ENCODE measurements at regions not wholly inside any gene's neighbourhood (a gene's known extent, or its start where the extent isn't known, plus 50 kb on each side); places are given as distances from the start of the nearest gene placed in this dataset.

- Mint-ChIP-seq H3K27ac (no peak overlapping the region), H3K36me3 (ENCODE audit: low read depth) (no peaks in the 10 kb centered on the region), H3K4me1 (no peaks in the 10 kb centered on the region), H3K27me3 (ENCODE audit: low read depth, poor library complexity) (no peaks in the 10 kb centered on the region), H3K9me3 (peaks cover 5% of the 10 kb centered on the region), H3K4me3 (no peak overlapping the region)
- no peak for TF ChIP-seq CTCF (IDR thresholded peaks at IDR 0.05)
- no peak for DNase-seq
These were observed 333.3 kb upstream of the SYNCRIP start for GRCh38 chr6:85975957-85976356.

DNA sequence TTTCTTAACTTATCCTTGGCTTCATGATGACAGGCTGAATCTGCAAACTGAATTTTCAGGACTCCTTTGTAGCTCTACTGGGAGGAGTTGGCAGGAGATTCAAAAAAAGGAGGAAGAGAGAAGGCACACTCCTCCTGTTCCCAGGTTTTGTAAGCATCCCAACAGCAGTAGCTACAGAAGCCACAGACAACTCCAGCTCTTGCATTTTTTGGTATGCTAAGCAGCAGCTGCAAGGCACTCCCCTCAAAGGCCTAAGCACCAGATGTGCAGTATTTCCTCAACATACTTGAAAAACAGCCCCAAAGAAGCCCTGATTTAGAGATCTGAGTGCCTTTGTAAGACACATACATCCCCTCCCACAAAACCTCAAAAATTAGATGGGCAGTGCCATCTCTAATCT is 328.6 kb upstream of the SYNCRIP start:
- H3K36me3 Mint-ChIP-seq (ENCODE audit: low read depth) = no peaks in the 10 kb centered on the region

DNA sequence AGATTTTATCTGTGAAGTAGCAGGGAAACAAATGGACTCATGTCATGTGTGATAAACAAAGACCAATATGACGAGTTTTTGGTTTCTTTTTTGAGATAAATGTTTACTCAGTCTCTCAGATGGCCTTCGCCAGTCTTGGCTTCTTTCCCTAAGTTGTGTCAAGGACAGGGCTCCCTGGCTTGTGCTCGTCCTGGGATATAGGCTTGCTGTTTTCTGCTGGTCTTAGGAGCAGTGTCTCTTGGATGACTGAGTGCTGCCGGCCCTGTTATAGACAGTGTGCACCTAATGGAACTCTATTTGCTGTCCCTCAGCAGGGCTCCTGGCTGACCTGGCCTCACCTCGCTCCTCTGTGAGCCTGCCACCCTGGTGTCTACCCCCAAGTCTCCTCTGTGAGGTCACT is 324.1 kb upstream of the SYNCRIP start:
- Mint-ChIP-seq H3K27ac (no peak overlapping the region), H3K9me3 (no peaks in the 10 kb centered on the region), H3K27me3 (ENCODE audit: low read depth, poor library complexity) (peaks cover 4% of the 10 kb centered on the region), H3K4me3 (no peak overlapping the region), H3K4me1 (no peaks in the 10 kb centered on the region), H3K36me3 (ENCODE audit: low read depth) (no peaks in the 10 kb centered on the region)
- DNase-seq = no peak
- no peak for TF ChIP-seq CTCF (IDR thresholded peaks at IDR 0.05)

More for the DNA sequence above, 328.6 kb upstream of the SYNCRIP start:
- DNase-seq = no peak
- Mint-ChIP-seq H3K27me3 (ENCODE audit: low read depth, poor library complexity) (no peaks in the 10 kb centered on the region), H3K4me1 (no peaks in the 10 kb centered on the region), H3K27ac (no peak overlapping the region), H3K9me3 (no peaks in the 10 kb centered on the region), H3K4me3 (no peak overlapping the region)
- no peak for TF ChIP-seq CTCF (IDR thresholded peaks at IDR 0.05)

GRCh38 chr6:85961746-85962145 is 319.1 kb upstream of the SYNCRIP start:
- no peaks in the 10 kb centered on the region for H3K4me1 Mint-ChIP-seq

GRCh38 chr6:85961125-85961524 is 318.4 kb upstream of the SYNCRIP start:
- H3K27me3 Mint-ChIP-seq (ENCODE audit: low read depth, poor library complexity) = peaks cover 4% of the 10 kb centered on the region
- H3K9me3 Mint-ChIP-seq = peaks cover 26% of the 10 kb centered on the region
- H3K36me3 Mint-ChIP-seq (ENCODE audit: low read depth) = peaks cover 4% of the 10 kb centered on the region
- no peak for DNase-seq
- no peaks in the 10 kb centered on the region for H3K4me1 Mint-ChIP-seq
- no peak overlapping the region for H3K27ac Mint-ChIP-seq
- H3K4me3 Mint-ChIP-seq = no peak overlapping the region
- no peak for TF ChIP-seq CTCF (IDR thresholded peaks at IDR 0.05)

More at GRCh38 chr6:85961746-85962145, 319.1 kb upstream of the SYNCRIP start:
- TF ChIP-seq CTCF (IDR thresholded peaks at IDR 0.05) = no peak
- peaks cover 4% of the 10 kb centered on the region for H3K27me3 Mint-ChIP-seq (ENCODE audit: low read depth, poor library complexity)
- DNase-seq = no peak
- H3K9me3 Mint-ChIP-seq = peaks cover 22% of the 10 kb centered on the region
- H3K4me3 Mint-ChIP-seq = no peak overlapping the region
- H3K27ac Mint-ChIP-seq = no peak overlapping the region
- peaks cover 4% of the 10 kb centered on the region for H3K36me3 Mint-ChIP-seq (ENCODE audit: low read depth)

GRCh38 chr6:85948481-85948880 is 305.8 kb upstream of the SYNCRIP start:
- TF ChIP-seq CTCF (IDR thresholded peaks at IDR 0.05) = no peak
- no peaks in the 10 kb centered on the region for H3K27me3 Mint-ChIP-seq (ENCODE audit: low read depth, poor library complexity)
- H3K27ac Mint-ChIP-seq = no peak overlapping the region
- DNase-seq = no peak
- no peak overlapping the region for H3K4me3 Mint-ChIP-seq
- no peaks in the 10 kb centered on the region for H3K36me3 Mint-ChIP-seq (ENCODE audit: low read depth)
- no peaks in the 10 kb centered on the region for H3K4me1 Mint-ChIP-seq
- peaks cover 21% of the 10 kb centered on the region for H3K9me3 Mint-ChIP-seq
